ENCODE measurements at regions not wholly inside any gene's neighbourhood (a gene's known extent, or its start where the extent isn't known, plus 50 kb on each side); places are given as distances from the start of the nearest gene placed in this dataset.

DNA sequence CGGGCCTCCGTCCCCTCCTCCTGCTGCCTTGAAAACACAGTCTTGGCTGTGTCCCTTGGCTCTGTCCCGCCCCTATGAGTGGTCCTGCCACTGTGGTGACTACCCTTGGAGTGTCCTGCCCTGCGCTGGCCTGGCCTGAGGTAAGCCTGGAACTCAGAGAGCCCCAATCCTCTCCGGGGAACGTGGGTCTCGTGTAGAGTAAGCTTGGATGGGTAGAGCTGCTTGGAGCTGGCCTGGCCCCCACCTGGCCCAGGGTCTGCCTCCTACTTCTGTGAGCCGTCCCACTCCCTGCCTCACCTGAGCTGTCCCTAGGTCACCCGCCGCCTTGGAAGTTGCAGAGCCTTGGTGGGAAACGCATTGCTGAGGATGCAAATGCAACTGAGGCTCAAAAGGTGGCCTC lies 347.1 kb downstream of the CTTN start:
- TF ChIP-seq, protein P1, sequence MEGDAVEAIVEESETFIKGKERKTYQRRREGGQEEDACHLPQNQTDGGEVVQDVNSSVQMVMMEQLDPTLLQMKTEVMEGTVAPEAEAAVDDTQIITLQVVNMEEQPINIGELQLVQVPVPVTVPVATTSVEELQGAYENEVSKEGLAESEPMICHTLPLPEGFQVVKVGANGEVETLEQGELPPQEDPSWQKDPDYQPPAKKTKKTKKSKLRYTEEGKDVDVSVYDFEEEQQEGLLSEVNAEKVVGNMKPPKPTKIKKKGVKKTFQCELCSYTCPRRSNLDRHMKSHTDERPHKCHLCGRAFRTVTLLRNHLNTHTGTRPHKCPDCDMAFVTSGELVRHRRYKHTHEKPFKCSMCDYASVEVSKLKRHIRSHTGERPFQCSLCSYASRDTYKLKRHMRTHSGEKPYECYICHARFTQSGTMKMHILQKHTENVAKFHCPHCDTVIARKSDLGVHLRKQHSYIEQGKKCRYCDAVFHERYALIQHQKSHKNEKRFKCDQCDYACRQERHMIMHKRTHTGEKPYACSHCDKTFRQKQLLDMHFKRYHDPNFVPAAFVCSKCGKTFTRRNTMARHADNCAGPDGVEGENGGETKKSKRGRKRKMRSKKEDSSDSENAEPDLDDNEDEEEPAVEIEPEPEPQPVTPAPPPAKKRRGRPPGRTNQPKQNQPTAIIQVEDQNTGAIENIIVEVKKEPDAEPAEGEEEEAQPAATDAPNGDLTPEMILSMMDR (IDR thresholded peaks at IDR 0.05): no peak
- no peak for TF ChIP-seq ZFX (IDR thresholded peaks at IDR 0.05; ENCODE audit: borderline replicate concordance)
